ENCODE measurements at regions not wholly inside any gene's neighbourhood (a gene's known extent, or its start where the extent isn't known, plus 50 kb on each side); places are given as distances from the start of the nearest gene placed in this dataset.

- TF ChIP-seq ZNF639 (tag by site-specific recombination; IDR thresholded peaks at IDR 0.05) (no peak), TCF7L2 (IDR thresholded peaks at IDR 0.05; ENCODE audit: borderline replicate concordance, low read depth, low read length) (no peak), ZNF121 (tag by site-specific recombination; IDR thresholded peaks at IDR 0.05) (no peak), ZNF132 (tag by site-specific recombination; IDR thresholded peaks at IDR 0.05; ENCODE audit: borderline replicate concordance) (no peak), ZNF354C (tag by site-specific recombination; IDR thresholded peaks at IDR 0.05; ENCODE audit: borderline replicate concordance, low read depth) (no peak), ZNF510 (tag by site-specific recombination; IDR thresholded peaks at IDR 0.05; ENCODE audit: insufficient replicate concordance) (no peak), ZNF707 (tag by site-specific recombination; IDR thresholded peaks at IDR 0.05) (no peak)
These were observed 336.2 kb downstream of the CDC14C start (continued) for GRCh38 chr7:49260538-49260937.

- POLR2A ChIA-PET: no interaction called here
- TF ChIP-seq TSHZ1 (tag by site-specific recombination; IDR thresholded peaks at IDR 0.05; ENCODE audit: borderline replicate concordance) (no peak), ZNF660 (tag by site-specific recombination; IDR thresholded peaks at IDR 0.05) (no peak), ZFP37 (tag by site-specific recombination; IDR thresholded peaks at IDR 0.05) (no peak), ZNF701 (tag by site-specific recombination; IDR thresholded peaks at IDR 0.05) (no peak), ZFP69B (tag by site-specific recombination; IDR thresholded peaks at IDR 0.05) (no peak), ZNF214 (tag by site-specific recombination; IDR thresholded peaks at IDR 0.05; ENCODE audit: borderline replicate concordance) (no peak), HOXD13 (CRISPR knock-in tag; IDR thresholded peaks at IDR 0.05; ENCODE audit: borderline replicate concordance) (no peak), ZFP3 (tag by site-specific recombination; IDR thresholded peaks at IDR 0.05; ENCODE audit: low read depth) (no peak), INSM2 (tag by site-specific recombination; IDR thresholded peaks at IDR 0.05) (no peak), ZNF157 (tag by site-specific recombination; IDR thresholded peaks at IDR 0.05) (no peak), ZNF514 (tag by site-specific recombination; IDR thresholded peaks at IDR 0.05) (no peak), ZNF549 (tag by site-specific recombination; IDR thresholded peaks at IDR 0.05) (no peak), ZBTB21 (tag by site-specific recombination; IDR thresholded peaks at IDR 0.05) (no peak), ZEB2 (tag by site-specific recombination; IDR thresholded peaks at IDR 0.05) (no peak), ZNF623 (tag by site-specific recombination; IDR thresholded peaks at IDR 0.05) (no peak), SP7 (tag by site-specific recombination; IDR thresholded peaks at IDR 0.05) (no peak), ZNF76 (tag by site-specific recombination; IDR thresholded peaks at IDR 0.05; ENCODE audit: borderline replicate concordance, low read depth) (no peak), ZNF704 (tag by site-specific recombination; IDR thresholded peaks at IDR 0.05) (no peak), GLIS2 (tag by site-specific recombination; IDR thresholded peaks at IDR 0.05) (no peak), OSR2 (tag by site-specific recombination; IDR thresholded peaks at IDR 0.05) (no peak)
- no peak overlapping the region for H3K4me3 ChIP-seq (ENCODE audit: low read depth, low read length)
- no peaks in the 10 kb centered on the region for H3K9me3 ChIP-seq (ENCODE audit: control insufficient read depth, insufficient read depth, low read depth, low read length)
- H3K27ac ChIP-seq (ENCODE audit: extremely low read depth, low read depth, low read length): no peak overlapping the region
- no peaks in the 10 kb centered on the region for H3K36me3 ChIP-seq (ENCODE audit: control insufficient read depth in 2 of 2, insufficient read depth in 1 of 2, low read length in 2 of 2)
- H3K4me1 ChIP-seq (ENCODE audit: control insufficient read depth, insufficient read depth, low read length): no peaks in the 10 kb centered on the region
- CTCF ChIA-PET: no interaction called here
These were observed 337.6 kb downstream of the CDC14C start for GRCh38 chr7:49261928-49262327.

All from HEK293 (cell line).